GM19324 (cell line): ENCODE measurements at regions not wholly inside any gene's neighbourhood (a gene's known extent, or its start where the extent isn't known, plus 50 kb on each side); places are given as distances from the start of the nearest gene placed in this dataset.

Experiments used
- ATAC-seq: cut with Tn5 transposase; IDR thresholded peaks from one replicate; pipeline ENCODE4 v1.9.1; 2021; ENCODE audit warnings: mild to moderate bottlenecking, moderate library complexity; ENCODE audit not compliant: unreplicated experiment, low FRiP score

- ATAC-seq, result no peak
Measured at GRCh38 chr2:234840336-234840735, 111.5 kb upstream of the SH3BP4 start.

GRCh38 chr2:234839285-234839684, 112.5 kb upstream of the SH3BP4 start:
- ATAC-seq, result no peak

DNA sequence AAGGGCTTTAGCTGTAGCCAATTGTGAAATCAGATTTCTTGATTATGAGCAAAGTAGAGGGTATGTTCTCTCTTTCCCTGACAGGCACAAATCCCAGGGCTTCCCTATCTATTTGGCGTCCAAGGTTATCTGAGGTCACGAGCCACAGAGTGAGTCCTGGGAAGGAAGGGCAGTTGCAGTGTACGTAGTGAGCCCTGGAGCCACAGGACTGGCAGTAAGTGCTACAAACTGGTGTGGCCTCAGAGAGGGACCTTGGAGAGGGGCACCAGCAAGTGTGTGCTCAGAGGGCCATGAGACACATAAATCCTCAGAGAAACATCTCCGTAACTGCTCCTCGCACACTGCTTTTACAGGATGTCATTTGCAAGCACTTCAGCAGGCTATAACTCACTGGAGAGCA, 115.5 kb upstream of the SH3BP4 start:
- no peak for ATAC-seq

DNA sequence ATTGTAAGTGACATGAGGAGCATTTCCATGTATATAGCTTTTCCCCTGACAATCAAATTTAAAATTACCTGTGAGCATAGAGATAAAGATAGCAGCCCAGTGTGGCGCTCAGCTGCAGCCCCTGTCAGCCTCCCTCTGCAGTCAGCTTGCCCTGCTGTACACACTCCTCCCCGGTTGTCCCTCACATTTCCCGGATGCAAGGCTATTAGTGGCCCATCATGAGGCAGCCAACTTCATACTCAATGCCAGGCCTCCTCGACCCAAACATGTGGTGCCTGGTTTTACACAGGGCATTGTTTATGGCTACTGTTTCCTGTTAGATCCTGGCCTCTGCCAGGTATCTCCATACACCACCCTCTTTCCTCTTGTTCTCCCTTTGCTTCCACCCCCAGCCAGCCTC, 116.1 kb upstream of the SH3BP4 start:
- no peak for ATAC-seq

DNA sequence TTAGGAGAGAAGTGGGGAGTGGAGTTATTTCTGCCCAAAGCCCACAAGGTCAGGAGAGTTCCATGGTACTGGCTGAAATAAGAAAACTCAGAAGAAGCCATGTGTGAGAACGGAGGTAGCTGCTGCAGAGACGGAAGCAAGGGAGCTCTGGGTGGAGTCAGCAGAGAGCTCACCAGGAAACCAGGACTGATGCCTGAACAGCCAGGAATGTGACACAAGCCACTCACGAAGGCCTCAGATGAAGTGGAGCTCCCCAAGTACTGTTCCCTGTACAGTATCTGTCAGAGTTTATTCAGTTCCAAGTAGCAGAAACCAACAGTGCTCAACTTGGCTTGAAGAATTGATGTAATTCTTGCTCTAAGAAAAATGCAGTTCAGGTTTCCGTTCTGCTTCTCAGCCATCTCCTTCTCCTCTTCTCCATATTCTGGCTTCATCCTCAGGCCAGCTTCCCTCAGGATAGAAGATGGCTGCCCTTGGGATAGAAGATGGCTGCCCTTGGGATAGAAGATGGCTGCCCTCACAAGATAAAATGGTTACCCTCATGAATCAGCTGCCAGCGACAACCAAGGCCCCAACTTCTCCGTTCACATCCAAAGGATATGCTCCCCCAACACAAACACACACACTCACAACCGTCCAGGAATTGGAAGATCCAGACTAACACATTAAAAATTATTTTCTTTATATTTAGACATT, 117.4 kb upstream of the SH3BP4 start:
- no peak for ATAC-seq

DNA sequence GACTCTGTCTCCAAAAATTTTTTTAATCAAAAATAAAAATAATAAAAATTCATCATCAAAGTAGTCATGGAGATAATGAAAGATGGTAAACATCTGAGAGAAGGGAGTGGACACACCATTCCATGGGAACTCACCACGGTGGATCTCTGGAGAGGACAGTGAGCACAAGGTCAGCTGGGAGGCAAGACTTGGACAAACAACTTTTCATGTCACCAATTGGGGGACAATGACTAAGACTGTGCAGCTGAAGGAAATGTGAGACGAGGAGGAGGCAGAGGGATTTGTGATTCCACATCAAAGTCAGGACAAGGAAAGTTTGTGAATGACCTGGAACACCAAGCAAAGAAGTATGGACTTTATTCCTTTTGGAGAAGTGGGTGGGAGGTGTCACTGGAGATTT, 121.0 kb upstream of the SH3BP4 start:
- ATAC-seq, result no peak

DNA sequence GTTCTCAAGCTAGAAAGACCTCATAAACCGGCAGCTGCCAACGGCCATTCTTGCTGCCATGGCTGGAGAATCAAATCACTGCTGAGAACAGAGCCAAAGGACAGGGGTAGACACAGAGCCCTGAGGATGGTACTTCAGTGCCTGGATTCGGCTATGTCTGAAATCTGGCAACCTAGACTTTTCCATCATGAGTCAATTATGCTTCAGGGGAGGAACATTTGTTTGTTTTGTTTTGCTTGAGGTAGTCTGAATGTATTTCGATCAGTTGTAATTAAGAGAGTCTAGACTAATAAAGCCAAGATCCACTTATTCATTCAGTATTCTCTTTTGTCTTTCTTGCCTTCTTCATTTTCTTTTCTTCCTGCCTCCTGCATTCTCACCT, 122.8 kb upstream of the SH3BP4 start:
- ATAC-seq, result no peak

- ATAC-seq, result no peak
Measured at GRCh38 chr2:234828382-234829073, 123.3 kb upstream of the SH3BP4 start.

DNA sequence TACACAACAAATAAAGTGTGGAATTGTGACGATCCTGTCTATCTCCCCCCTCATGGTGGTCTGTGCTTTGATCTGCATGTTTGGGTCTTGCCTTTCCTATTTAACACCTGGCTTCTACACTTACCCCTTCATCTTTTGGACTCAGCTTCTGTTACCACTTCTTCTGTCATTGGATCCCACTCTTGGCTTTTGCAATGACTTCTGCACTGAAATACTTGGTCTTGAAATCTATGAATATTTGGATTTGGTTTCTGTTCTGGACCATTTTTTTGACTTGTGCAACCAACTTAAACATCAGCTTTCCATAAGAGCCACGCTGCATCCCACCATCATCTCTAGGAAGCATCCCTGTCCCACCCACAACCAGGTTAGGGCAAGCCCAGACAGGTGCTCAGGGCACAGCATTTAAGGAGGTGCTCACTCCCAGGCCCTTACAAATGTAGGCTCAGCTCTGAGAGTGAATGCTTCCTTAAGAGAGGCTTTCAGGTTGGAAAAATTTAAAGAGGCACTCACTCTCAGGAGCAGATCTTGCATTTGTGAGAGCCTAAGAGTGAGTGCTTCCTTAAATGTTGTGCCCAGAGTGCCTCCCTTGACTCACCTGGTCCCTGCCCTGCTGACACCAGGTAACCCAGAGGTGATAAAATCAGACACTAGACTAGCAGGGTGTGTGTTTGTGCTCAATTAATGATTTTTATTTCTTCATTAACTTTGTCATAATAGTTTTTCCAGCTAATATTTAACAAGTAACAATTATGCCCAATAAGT, 124.5 kb upstream of the SH3BP4 start:
- no peak for ATAC-seq

DNA sequence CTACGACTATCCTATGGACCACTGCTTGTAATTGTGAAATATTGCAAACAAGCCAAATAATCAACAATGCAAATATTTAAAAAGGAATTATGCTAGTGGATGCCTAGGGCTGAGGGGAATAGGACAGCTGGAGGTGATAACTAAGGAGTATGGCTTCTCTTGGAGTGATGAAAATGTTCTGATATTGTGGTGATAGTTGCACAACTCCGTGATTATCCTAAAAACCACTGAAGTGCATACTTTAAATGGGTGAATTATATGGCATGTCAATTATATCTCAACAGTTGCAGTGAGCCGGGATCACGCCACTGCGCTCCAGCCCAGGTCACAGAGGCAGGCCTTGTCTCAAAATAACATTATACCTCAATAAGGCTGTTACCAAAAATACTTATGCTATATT, 125.1 kb upstream of the SH3BP4 start:
- no peak for ATAC-seq

DNA sequence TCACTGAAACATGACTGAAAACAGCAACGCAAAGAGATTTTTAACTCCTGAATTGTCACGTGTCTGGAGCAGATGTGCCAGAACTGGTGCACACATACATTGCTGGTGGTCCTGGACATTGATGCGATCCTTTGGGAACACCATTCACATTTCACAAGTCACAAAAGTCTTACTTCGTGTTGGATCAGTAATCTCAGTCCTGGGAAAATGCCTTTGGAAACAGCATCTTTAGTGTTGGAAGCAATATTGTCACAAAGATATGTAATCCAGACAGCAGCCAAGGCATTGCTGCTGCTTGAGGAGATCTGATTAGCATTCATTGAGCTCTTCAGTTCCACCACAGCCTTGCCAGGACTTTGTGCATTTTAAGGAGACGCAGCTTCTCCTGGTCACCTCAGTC, 126.2 kb upstream of the SH3BP4 start:
- ATAC-seq, result no peak

DNA sequence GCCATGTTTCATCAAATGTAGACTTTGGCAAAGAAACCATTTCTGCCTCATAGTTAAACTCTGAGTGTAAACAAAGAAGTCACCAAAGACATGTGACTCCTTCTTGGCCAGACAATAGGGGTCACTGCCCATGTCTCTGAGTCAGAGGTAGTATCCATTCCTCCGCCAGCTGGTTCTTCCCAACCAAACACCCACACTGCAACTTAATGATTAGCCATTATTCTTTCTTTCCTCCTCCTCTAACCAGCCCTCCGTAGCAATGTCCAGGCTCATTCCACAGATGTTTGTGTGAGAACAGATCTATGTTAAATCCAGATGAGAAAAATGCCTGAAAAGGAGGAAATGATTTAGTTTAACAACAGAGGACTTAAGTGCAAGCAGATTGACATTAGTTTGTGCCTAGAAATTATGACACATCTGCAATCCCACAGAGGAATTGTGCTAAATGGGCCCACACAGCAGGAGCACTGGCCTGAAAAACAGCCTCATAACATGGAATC, 127.9 kb upstream of the SH3BP4 start:
- no peak for ATAC-seq

DNA sequence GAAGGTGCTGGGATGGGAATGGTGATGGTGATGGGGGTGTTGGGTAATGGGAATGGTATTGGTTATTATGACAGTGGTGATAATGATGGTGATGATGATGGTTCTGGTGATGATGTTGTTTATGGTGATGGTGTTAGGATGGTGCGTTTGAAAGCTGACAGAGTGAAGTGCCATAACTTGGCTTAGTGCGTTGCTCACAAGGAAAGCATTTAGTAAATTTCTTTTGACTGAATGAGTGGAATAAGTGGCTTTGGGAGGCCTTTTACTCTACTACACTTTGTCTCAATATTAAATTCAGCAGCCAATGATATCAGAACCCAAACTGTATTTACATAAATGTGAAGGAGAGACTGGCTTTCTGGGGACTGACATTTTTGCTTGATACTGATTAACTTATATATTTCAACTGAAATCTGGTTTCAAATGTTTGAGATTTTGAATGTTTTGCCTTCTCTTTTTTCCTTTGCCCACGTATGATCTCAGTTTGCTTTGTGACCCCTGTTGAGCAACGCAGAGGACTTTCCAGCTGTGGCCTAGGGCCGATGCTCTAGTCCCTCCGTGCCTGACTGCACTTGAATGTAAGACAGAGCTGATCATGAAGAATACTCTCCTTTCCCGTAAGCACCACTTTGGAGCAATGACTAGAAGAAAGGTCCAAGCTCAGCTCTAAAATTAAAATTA, 128.5 kb upstream of the SH3BP4 start:
- ATAC-seq, result no peak

DNA sequence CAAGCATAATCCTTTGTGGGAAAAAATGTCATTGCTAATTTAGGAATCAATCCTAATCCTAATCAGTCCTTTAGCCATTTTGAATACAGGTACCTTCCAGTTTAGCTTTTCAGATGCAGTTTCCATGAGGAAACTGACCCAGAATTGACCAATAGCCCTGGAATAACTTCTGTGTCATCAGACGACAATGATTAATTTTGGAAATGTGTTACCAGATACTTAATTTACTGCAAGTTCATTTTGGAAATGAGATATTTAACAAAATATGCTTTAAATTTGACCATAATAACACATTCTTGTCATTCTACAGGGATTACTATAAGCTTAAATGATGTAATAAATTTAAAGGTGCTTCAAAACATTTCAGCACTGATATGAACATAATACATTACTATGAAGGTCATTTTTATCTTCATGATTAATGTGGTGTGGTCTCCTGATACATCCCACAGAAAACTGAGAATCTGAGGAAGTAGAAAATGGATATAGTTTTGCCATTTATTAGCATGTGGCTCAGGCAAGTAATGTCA, 129.8 kb upstream of the SH3BP4 start:
- ATAC-seq, result no peak

DNA sequence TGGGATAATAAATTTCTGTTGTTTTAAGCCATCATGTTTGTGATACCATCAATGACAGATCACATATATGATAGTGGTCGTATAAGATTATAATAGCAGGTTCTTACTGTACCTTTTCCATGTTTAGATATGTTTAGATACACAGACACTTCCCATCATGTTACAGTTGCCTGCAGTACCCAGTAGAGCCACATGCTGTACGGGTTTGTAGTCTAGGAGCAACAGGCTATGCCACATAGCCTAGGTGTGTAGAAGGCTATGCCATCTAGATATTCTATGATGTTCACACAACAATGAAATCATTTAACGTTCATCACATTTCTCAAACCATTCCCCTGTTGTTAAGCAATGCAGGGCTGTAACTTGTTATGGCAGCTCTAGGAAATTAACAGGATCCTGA, 132.9 kb upstream of the SH3BP4 start:
- ATAC-seq, result no peak

GRCh38 chr2:234816491-234816890, 135.3 kb upstream of the SH3BP4 start:
- ATAC-seq, result no peak

GRCh38 chr2:234816056-234816455, 135.8 kb upstream of the SH3BP4 start:
- no peak for ATAC-seq

- ATAC-seq, result no peak
Measured at GRCh38 chr2:234814374-234814773, 137.4 kb upstream of the SH3BP4 start.

- ATAC-seq, result no peak
Measured at GRCh38 chr2:234812851-234813250, 139.0 kb upstream of the SH3BP4 start.

GRCh38 chr2:234808907-234809306, 142.9 kb upstream of the SH3BP4 start:
- ATAC-seq, result no peak

- no peak for ATAC-seq
Measured at GRCh38 chr2:234806818-234807217, 145.0 kb upstream of the SH3BP4 start.
